Pancreas (tissue), 10 donors: ENCODE measurements at regions not wholly inside any gene's neighbourhood (a gene's known extent, or its start where the extent isn't known, plus 50 kb on each side); places are given as distances from the start of the nearest gene placed in this dataset.
A peak's percentile ranks its signal among the peaks of the same experiment; 100 is the strongest.

Source experiments
- ATAC-seq, 4 donors: fragments of 200-7000 bp; cut with Tn5 transposase; one replicate each; pipeline versions ENCODE4 v1.8.0 to v1.9.1; 2020; ENCODE audit warnings: mild to moderate bottlenecking in 4 of 4, moderate library complexity in 4 of 4
- DNase-seq, 6 donors: peaks; one replicate each; pipeline ENCODE4 v3.0.0-alpha.2; 2020
- FAIRE-seq: peaks from 2 replicates; lab custom pipeline; 2012; peaks lifted over from hg19 to GRCh38; lab: Jason Lieb, UNC
- H3K27ac ChIP-seq, 4 donors: fragments of 200-600 bp; sonication (generic); 1 replicate in 3 of 4; 2 replicates in 1 of 4; pipeline versions ENCODE4 v1.5.0 to v1.8.0; 2020
- H3K27me3 ChIP-seq, 4 donors: fragments of 200-600 bp; one replicate each; pipeline ENCODE4 v1.8.0; 2021
- H3K36me3 ChIP-seq, 3 donors: fragments of 200-600 bp; sonication (generic) in 1 of 3; one replicate each; pipeline versions ENCODE4 v1.5.0 to v1.8.0; 2020 to 2021
- H3K4me1 ChIP-seq, 3 donors: fragments of 200-600 bp; one replicate each; pipeline ENCODE4 v1.8.0; 2021
- H3K4me3 ChIP-seq, 4 donors: fragments of 200-600 bp; sonication (generic) in 2 of 4; one replicate each; pipeline versions ENCODE4 v1.5.0 to v1.8.0; 2020 to 2021
- H3K9me3 ChIP-seq, 4 donors: fragments of 200-600 bp; one replicate each; pipeline ENCODE4 v1.8.0; 2021
- CTCF ChIP-seq, 4 donors: fragments of 200-600 bp; sonication (generic) in 3 of 4; IDR thresholded peaks; one replicate each; pipeline versions ENCODE4 v1.5.0 to v1.8.0; 2021; ENCODE audit warnings: antibody characterized with exemption in 4 of 4
- WGBS, 2 donors: extraction: QIAGEN DNeasy Blood & Tissue Kit; methylation state at CpG; one replicate each; pipeline ENCODE4 v1.1.7; 2013; 5-methylcytosine and 5-hydroxymethylcytosine counted together
- intact Hi-C, 3 donors: fragments of 100-400 bp; cut with DNase I; formaldehyde crosslinking; loops; one replicate each; pipeline versions ENCODE4 v1.11.1 to v1.14.2; 2022
- donor health status: healthy with polysubstance abuse.
- donor health status: DM: no; HTN: no; CAD: no; lungs with moderate emphysema.
- donor health status: DM: no; HTN: no; CAD: no.
- donor health status: control.
- donor health status: control.
- donor health status: Bipolar disorder and iron deficiency.
- donor health status: DM: yes; HTN: yes; CAD: no.
- donor health status: DM: no; HTN: no; CAD: no.
- donor health status: DM: no; HTN: no; CAD: no.
- donor health status: DM: yes; HTN: yes; CAD: no.

GRCh38 chr1:58919226-58919958 lies 135.5 kb upstream of the JUN start:
- FAIRE-seq (no peak), DNase-seq (no peak)

GRCh38 chr1:58919959-58920321 lies 136.1 kb upstream of the JUN start:
- FAIRE-seq = no peak

More at GRCh38 chr1:58919226-58919958, 135.5 kb upstream of the JUN start:
- TF ChIP-seq CTCF (IDR thresholded peaks at IDR 0.05) = no peak
- peaks cover 0 to 7% (median 0%) of the 10 kb centered on the region in 3 donors for H3K4me1 ChIP-seq
- intact Hi-C loops = no loop called here
- ATAC-seq = no peak
- no peaks in the 10 kb centered on the region for H3K27me3 ChIP-seq
- H3K4me3 ChIP-seq = no peak overlapping the region
- WGBS, 2 donors = 95 to 97% methylated on average over 9 of the region's 9 CpGs
- H3K9me3 ChIP-seq = no peaks in the 10 kb centered on the region
- H3K27ac ChIP-seq = no peak overlapping the region
- H3K36me3 ChIP-seq = no peaks in the 10 kb centered on the region

GRCh38 chr1:58921342-58921741 lies 137.5 kb upstream of the JUN start:
- H3K9me3 ChIP-seq = no peaks in the 10 kb centered on the region
- ATAC-seq = no peak
- no peak for TF ChIP-seq CTCF (IDR thresholded peaks at IDR 0.05)
- no peak overlapping the region for H3K27ac ChIP-seq
- WGBS, 2 donors = 95 to 96% methylated on average over 3 of the region's 3 CpGs
- no peaks in the 10 kb centered on the region for H3K36me3 ChIP-seq
- H3K27me3 ChIP-seq = no peaks in the 10 kb centered on the region
- peaks cover 0 to 7% (median 0%) of the 10 kb centered on the region in 3 donors for H3K4me1 ChIP-seq
- intact Hi-C loops = no loop called here
- no peak for FAIRE-seq
- no peak overlapping the region for H3K4me3 ChIP-seq
- no peak for DNase-seq

More at GRCh38 chr1:58919959-58920321, 136.1 kb upstream of the JUN start:
- Histone ChIP-seq H3K4me3 (no peak overlapping the region), H3K27ac (no peak overlapping the region), H3K4me1 (peaks cover 0 to 7% (median 0%) of the 10 kb centered on the region in 3 donors), H3K36me3 (no peaks in the 10 kb centered on the region), H3K27me3 (no peaks in the 10 kb centered on the region), H3K9me3 (no peaks in the 10 kb centered on the region)
- intact Hi-C loops = no loop called here
- ATAC-seq (peak in 1 of 4 donors; percentile 12), DNase-seq (peak in 1 of 6 donors; percentile 8)
- WGBS, 2 donors = 87 to 88% methylated on average over 4 of the region's 4 CpGs
- no peak for TF ChIP-seq CTCF (IDR thresholded peaks at IDR 0.05)

- intact Hi-C loops = no loop called here
- H3K4me3 ChIP-seq = no peak overlapping the region
- no peaks in the 10 kb centered on the region for H3K36me3 ChIP-seq
- H3K27me3 ChIP-seq = no peaks in the 10 kb centered on the region
- DNase-seq (no peak), FAIRE-seq (no peak), ATAC-seq (no peak)
- no peak for TF ChIP-seq CTCF (IDR thresholded peaks at IDR 0.05)
- peaks cover 0 to 7% (median 0%) of the 10 kb centered on the region in 3 donors for H3K4me1 ChIP-seq
- 89 to 90% methylated on average over 2 of the region's 2 CpGs for WGBS, 2 donors
- no peaks in the 10 kb centered on the region for H3K9me3 ChIP-seq
- peak overlapping the region in 2 of 4 donors; percentile 28 to 31 for H3K27ac ChIP-seq
Observed at GRCh38 chr1:58921751-58922150, 137.9 kb upstream of the JUN start.
